IgD-negative memory B cell (primary cell): ENCODE measurements at regions not wholly inside any gene's neighbourhood (a gene's known extent, or its start where the extent isn't known, plus 50 kb on each side); places are given as distances from the start of the nearest gene placed in this dataset.

Source experiments
- H3K27ac Mint-ChIP-seq, 3 donors: one replicate each; pipeline ENCODE4 v1.8.0; 2020 to 2022; ENCODE audit warnings: mild to moderate bottlenecking in 3 of 3, mixed read lengths in 3 of 3, moderate library complexity in 1 of 3
- H3K27me3 Mint-ChIP-seq: one replicate; pipeline ENCODE4 v1.8.0; 2021; ENCODE audit warnings: mixed read lengths
- H3K36me3 Mint-ChIP-seq: one replicate; pipeline ENCODE4 v1.8.0; 2020; ENCODE audit warnings: mild to moderate bottlenecking, mixed read lengths
- H3K4me1 Mint-ChIP-seq, 3 donors: one replicate each; pipeline ENCODE4 v1.8.0; 2020 to 2022; ENCODE audit warnings: mixed read lengths in 3 of 3, mild to moderate bottlenecking in 1 of 3
- H3K4me3 Mint-ChIP-seq, 4 donors: one replicate each; pipeline ENCODE4 v1.8.0; 2020 to 2022; ENCODE audit warnings: mild to moderate bottlenecking in 4 of 4, mixed read lengths in 4 of 4, moderate library complexity in 3 of 4
- H3K9me3 Mint-ChIP-seq, 3 donors: one replicate each; pipeline ENCODE4 v1.8.0; 2020 to 2021; ENCODE audit warnings: mixed read lengths in 3 of 3, mild to moderate bottlenecking in 1 of 3

GRCh38 chr12:77590306-77590705 lies 240.4 kb upstream of the NAV3 start:
- Mint-ChIP-seq H3K9me3 (no peaks in the 10 kb centered on the region), H3K4me1 (no peaks in the 10 kb centered on the region), H3K36me3 (no peaks in the 10 kb centered on the region), H3K27me3 (no peaks in the 10 kb centered on the region), H3K27ac (no peak overlapping the region), H3K4me3 (no peak overlapping the region)

- H3K9me3 Mint-ChIP-seq: peaks cover 0 to 2% (median 2%) of the 10 kb centered on the region in 3 donors
- H3K4me1 Mint-ChIP-seq: no peaks in the 10 kb centered on the region
- no peaks in the 10 kb centered on the region for H3K36me3 Mint-ChIP-seq
- H3K27ac Mint-ChIP-seq: no peak overlapping the region
- H3K27me3 Mint-ChIP-seq: no peaks in the 10 kb centered on the region
- no peak overlapping the region for H3K4me3 Mint-ChIP-seq
These were observed 245.8 kb upstream of the NAV3 start for GRCh38 chr12:77584860-77585259.

GRCh38 chr12:77578466-77579220 lies 252.1 kb upstream of the NAV3 start:
- Mint-ChIP-seq H3K36me3 (no peaks in the 10 kb centered on the region), H3K27ac (no peak overlapping the region), H3K27me3 (no peaks in the 10 kb centered on the region), H3K9me3 (peaks cover 0 to 2% (median under 1%) of the 10 kb centered on the region in 3 donors), H3K4me1 (no peaks in the 10 kb centered on the region), H3K4me3 (no peak overlapping the region)

GRCh38 chr12:77577791-77578190 lies 252.9 kb upstream of the NAV3 start:
- Mint-ChIP-seq H3K27ac (no peak overlapping the region), H3K4me1 (no peaks in the 10 kb centered on the region), H3K9me3 (peaks cover 0 to 2% (median 0%) of the 10 kb centered on the region in 3 donors), H3K27me3 (no peaks in the 10 kb centered on the region), H3K4me3 (no peak overlapping the region), H3K36me3 (no peaks in the 10 kb centered on the region)

- H3K4me3 Mint-ChIP-seq: no peak overlapping the region
- H3K27ac Mint-ChIP-seq: no peak overlapping the region
- H3K9me3 Mint-ChIP-seq: no peaks in the 10 kb centered on the region
- no peaks in the 10 kb centered on the region for H3K4me1 Mint-ChIP-seq
- no peaks in the 10 kb centered on the region for H3K36me3 Mint-ChIP-seq
- H3K27me3 Mint-ChIP-seq: no peaks in the 10 kb centered on the region
These were observed 255.2 kb upstream of the NAV3 start for GRCh38 chr12:77575376-77575919.

- H3K36me3 Mint-ChIP-seq: no peaks in the 10 kb centered on the region
- H3K27ac Mint-ChIP-seq: no peak overlapping the region
- no peak overlapping the region for H3K4me3 Mint-ChIP-seq
- H3K4me1 Mint-ChIP-seq: no peaks in the 10 kb centered on the region
- H3K9me3 Mint-ChIP-seq: no peaks in the 10 kb centered on the region
- no peaks in the 10 kb centered on the region for H3K27me3 Mint-ChIP-seq
These were observed 258.3 kb upstream of the NAV3 start for GRCh38 chr12:77572371-77572770.

GRCh38 chr12:77571768-77572167 lies 258.9 kb upstream of the NAV3 start:
- Mint-ChIP-seq H3K9me3 (no peaks in the 10 kb centered on the region), H3K4me3 (no peak overlapping the region), H3K27me3 (no peaks in the 10 kb centered on the region), H3K27ac (no peak overlapping the region), H3K36me3 (no peaks in the 10 kb centered on the region), H3K4me1 (no peaks in the 10 kb centered on the region)

- Mint-ChIP-seq H3K9me3 (no peaks in the 10 kb centered on the region), H3K4me3 (no peak overlapping the region), H3K36me3 (no peaks in the 10 kb centered on the region), H3K27me3 (no peaks in the 10 kb centered on the region), H3K4me1 (no peaks in the 10 kb centered on the region), H3K27ac (no peak overlapping the region)
These were observed 259.6 kb upstream of the NAV3 start for GRCh38 chr12:77571127-77571526.

GRCh38 chr12:77569876-77570275 lies 260.8 kb upstream of the NAV3 start:
- Mint-ChIP-seq H3K27ac (no peak overlapping the region), H3K4me3 (no peak overlapping the region), H3K4me1 (no peaks in the 10 kb centered on the region), H3K27me3 (no peaks in the 10 kb centered on the region), H3K36me3 (no peaks in the 10 kb centered on the region), H3K9me3 (peaks cover 0 to 2% (median 0%) of the 10 kb centered on the region in 3 donors)

GRCh38 chr12:77560714-77561113 lies 270.0 kb upstream of the NAV3 start:
- H3K4me3 Mint-ChIP-seq: no peak overlapping the region

GRCh38 chr12:77559400-77560074 lies 271.2 kb upstream of the NAV3 start:
- Mint-ChIP-seq H3K27me3 (no peaks in the 10 kb centered on the region), H3K27ac (no peak overlapping the region), H3K4me3 (no peak overlapping the region), H3K4me1 (peaks cover 0 to 2% (median 0%) of the 10 kb centered on the region in 3 donors), H3K9me3 (peaks cover 0 to 7% (median 2%) of the 10 kb centered on the region in 3 donors), H3K36me3 (no peaks in the 10 kb centered on the region)

More at GRCh38 chr12:77560714-77561113, 270.0 kb upstream of the NAV3 start:
- no peaks in the 10 kb centered on the region for H3K27me3 Mint-ChIP-seq
- no peaks in the 10 kb centered on the region for H3K36me3 Mint-ChIP-seq
- no peaks in the 10 kb centered on the region for H3K4me1 Mint-ChIP-seq
- H3K27ac Mint-ChIP-seq: no peak overlapping the region
- peaks cover 0 to 7% (median 3%) of the 10 kb centered on the region in 3 donors for H3K9me3 Mint-ChIP-seq

- Mint-ChIP-seq H3K27me3 (no peaks in the 10 kb centered on the region), H3K4me1 (peaks cover 0 to 2% (median 0%) of the 10 kb centered on the region in 3 donors), H3K9me3 (peaks cover 2 to 9% (median 3%) of the 10 kb centered on the region in 3 donors), H3K27ac (no peak overlapping the region), H3K36me3 (no peaks in the 10 kb centered on the region), H3K4me3 (no peak overlapping the region)
These were observed 275.6 kb upstream of the NAV3 start for GRCh38 chr12:77555074-77555473.

GRCh38 chr12:77553976-77554619 lies 276.6 kb upstream of the NAV3 start:
- no peak overlapping the region for H3K4me3 Mint-ChIP-seq
- H3K9me3 Mint-ChIP-seq: peaks cover 2 to 9% (median 3%) of the 10 kb centered on the region in 3 donors
- H3K27me3 Mint-ChIP-seq: no peaks in the 10 kb centered on the region
- H3K36me3 Mint-ChIP-seq: no peaks in the 10 kb centered on the region
- peaks cover 0 to 2% (median 0%) of the 10 kb centered on the region in 3 donors for H3K4me1 Mint-ChIP-seq
- peak overlapping the region in 2 of 3 donors; percentile 39 to 92 for H3K27ac Mint-ChIP-seq

- H3K36me3 Mint-ChIP-seq: no peaks in the 10 kb centered on the region
- no peak overlapping the region for H3K27ac Mint-ChIP-seq
- H3K4me1 Mint-ChIP-seq: no peaks in the 10 kb centered on the region
- H3K9me3 Mint-ChIP-seq: peaks cover 4 to 8% (median 6%) of the 10 kb centered on the region in 3 donors
- no peaks in the 10 kb centered on the region for H3K27me3 Mint-ChIP-seq
- no peak overlapping the region for H3K4me3 Mint-ChIP-seq
These were observed 281.1 kb upstream of the NAV3 start for GRCh38 chr12:77549383-77550128.
